ENCODE measurements at regions not wholly inside any gene's neighbourhood (a gene's known extent, or its start where the extent isn't known, plus 50 kb on each side); places are given as distances from the start of the nearest gene placed in this dataset.

GRCh38 chr12:131430158-131430742 lies 280.6 kb upstream of the SFSWAP start:
- TF ChIP-seq CTCF (IDR thresholded peaks at IDR 0.05) (no peak), POLR2A (IDR thresholded peaks at IDR 0.05) (no peak)
